COLO668 (cell line): ENCODE measurements at regions not wholly inside any gene's neighbourhood (a gene's known extent, or its start where the extent isn't known, plus 50 kb on each side); places are given as distances from the start of the nearest gene placed in this dataset.
A peak's percentile ranks its signal among the peaks of the same experiment; 100 is the strongest.

Experiments used
- DNase-seq: peaks from one replicate; lab custom pipeline; 2025; ENCODE audit not compliant: unreplicated experiment; lab: John Stamatoyannopoulos, UW

DNA sequence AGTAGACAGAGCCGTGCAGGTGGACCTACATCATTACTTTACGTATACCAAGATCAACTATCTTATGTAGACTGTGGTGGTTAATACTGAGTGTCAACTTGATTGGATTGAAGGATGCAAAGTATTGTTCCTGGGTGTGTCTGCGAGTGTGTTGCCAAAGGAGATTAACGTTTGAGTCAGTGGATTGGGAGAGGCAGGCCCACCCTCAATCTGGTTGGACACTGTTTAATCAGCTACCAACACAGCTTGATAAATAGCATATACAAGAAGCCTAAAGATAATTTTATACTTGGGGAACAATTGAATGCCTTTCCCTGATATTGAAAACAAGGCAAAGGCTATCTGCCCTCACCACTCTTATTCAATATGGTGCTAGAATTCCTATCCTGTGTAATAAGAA, 604.2 kb upstream of the ZEB2 start:
- DNase-seq: no peak

DNA sequence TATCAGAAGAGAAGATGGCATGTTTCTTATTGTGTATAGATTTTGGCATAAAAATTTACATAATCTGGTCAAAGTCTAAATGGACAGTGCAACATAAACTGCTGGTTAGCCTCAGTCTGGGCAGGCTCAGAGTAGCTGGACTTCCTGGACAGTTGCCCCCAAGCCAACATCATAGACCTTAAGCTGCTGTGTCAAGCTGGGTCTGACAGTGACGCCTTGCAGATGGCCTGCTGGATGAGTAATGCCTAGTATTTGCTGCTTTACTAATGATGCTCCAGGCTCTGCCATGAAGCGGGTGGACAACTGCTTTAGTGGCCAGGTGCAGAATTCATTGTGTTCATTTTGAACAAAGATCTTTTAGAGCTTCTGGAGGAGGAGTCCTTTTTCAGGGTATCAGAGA, 603.7 kb upstream of the ZEB2 start:
- peak; percentile 6 for DNase-seq

DNA sequence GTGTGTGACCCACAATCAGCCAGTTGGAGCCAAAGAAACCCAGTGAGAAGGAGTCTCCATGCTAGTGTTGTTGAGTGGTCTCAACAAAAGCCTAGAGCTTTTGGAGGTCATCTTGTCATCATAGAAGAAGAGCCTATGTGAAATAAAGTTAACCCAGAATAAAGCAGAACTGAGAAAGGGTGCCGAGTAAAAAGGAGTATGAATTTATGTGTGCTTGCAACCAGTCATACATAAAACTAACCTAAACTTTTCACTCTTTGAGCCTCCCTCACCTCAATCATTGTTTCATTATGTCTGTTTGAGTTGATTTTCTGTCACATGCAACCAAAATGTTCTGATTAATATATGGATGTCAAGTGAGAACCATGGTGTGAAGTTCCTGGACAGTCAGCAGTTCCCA, 599.3 kb upstream of the ZEB2 start:
- no peak for DNase-seq

DNA sequence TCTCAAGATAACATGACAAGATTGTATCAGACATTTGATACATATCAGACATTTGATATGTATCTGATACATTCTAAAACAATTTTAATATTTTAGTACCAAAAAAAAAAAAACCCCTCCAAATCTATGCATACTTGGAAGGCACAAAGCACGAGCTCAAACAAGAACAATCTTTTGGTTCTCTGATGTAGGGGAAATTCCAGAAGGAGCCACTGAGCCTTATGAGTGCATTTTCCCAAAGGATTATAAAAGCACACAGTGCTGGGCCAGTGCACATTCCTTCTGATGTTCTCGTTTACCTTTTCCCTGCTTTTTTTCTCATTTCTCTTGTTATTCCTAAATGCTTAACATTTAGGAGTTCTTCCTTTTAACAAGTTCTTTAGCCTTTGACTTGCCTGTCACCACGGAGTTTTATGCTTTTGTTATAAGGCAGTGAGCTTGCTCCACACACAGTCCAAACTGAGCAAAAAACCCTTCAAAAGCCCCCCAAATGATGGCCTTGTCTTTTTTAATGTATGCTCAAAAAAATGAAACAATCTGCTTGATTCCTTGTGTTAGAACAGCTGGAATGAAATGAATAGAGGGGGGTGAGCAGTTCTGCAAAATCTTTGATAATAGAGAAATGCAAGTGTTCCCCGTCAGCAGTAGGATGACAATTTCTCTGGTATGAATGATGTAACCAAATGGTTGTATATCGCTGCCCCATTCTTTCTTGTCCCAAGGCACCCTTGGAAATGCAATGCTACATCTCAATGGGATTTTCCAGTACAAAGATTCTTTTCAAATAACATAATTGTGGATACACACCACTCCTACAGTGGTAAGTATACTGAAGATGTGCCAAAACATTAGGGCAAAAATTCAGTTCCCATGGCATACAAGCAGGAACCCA, 597.2 kb upstream of the ZEB2 start:
- DNase-seq: no peak

DNA sequence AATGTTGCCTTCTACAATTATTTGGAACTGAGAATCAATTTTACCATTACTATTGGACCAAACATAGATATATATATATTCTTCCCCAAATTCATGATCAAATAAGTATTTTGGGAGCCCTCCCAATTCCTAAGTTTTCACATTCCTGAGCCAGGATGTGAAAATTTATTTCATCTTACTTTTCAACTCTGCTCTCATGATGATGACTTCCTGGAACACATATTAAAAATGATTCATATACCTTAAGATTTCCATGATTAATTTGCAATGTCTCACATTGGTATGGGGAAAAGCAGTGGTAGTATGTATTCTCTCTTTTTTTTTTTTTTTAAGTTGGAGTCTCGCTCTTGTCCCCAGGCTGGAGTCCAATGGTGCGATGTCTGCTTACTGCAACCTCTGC, 596.1 kb upstream of the ZEB2 start:
- DNase-seq: no peak

DNA sequence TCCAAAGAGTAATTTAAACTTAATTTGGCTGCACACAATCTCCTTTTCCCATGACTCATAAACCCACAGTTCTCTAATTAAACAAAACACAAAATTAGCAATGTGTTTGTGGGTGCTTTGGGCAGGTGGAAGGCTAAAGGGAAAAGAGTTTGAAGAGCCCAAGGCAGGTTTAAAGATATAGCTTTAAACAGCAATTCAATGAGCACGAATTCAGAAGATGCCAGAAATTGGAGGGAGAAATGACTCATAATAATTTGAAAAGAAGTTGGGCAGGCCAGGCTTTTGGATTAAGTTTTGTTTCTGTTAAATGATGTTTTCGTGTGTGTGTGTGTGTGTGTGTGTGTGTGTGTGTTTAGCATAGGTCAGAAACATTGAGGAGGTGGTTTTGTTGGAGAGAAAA, 594.8 kb upstream of the ZEB2 start:
- no peak for DNase-seq

DNA sequence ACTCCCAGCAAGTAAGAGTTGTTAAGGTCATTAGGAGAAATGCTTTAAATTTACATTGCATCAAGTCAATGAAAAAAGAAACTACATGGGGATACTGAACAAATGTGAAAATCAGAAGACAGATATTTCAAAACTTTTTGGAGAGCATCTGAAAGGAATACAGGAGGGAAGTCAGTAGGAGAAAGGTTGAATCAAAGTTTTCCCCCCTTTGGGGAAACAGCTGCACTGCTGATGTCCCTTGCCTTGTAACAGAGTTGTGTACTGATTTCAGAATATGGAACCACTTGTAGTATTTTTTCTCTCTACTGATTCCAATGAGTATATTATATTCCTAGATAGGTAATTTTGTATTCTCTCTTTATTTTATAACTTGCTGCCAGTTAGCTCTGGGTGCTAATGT, 592.5 kb upstream of the ZEB2 start:
- DNase-seq: no peak

DNA sequence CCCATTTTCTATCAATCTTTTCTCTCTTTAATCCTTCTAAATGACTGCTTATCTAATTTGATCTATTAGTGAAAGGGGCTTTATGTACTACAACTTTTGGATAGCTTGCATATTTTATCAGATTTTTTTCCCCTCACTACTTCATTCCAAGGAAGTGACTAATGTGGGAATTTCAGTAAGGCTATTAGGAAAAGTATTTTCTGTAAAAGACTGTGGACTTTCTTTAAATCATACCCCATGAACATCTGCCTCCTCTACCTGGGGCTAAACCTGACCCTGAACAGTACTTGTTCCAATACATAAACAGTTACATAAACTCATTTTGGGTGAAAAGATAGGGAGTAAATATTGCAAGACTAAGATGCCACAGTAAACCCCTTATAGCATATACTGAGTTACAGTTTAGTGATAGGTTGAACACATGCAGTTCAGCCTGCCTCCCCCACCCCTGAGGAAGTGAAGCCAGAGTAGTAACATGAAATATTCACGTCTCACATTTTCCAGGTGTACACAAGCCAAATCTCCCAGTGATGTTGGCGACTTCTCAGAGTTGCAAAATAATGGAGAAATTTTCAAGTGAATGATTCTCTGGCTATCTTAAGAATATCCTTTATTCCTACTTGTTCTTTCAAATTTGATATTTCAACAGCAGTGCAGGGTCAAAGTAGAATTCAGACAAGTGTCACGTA, 590.9 kb upstream of the ZEB2 start:
- DNase-seq: no peak

DNA sequence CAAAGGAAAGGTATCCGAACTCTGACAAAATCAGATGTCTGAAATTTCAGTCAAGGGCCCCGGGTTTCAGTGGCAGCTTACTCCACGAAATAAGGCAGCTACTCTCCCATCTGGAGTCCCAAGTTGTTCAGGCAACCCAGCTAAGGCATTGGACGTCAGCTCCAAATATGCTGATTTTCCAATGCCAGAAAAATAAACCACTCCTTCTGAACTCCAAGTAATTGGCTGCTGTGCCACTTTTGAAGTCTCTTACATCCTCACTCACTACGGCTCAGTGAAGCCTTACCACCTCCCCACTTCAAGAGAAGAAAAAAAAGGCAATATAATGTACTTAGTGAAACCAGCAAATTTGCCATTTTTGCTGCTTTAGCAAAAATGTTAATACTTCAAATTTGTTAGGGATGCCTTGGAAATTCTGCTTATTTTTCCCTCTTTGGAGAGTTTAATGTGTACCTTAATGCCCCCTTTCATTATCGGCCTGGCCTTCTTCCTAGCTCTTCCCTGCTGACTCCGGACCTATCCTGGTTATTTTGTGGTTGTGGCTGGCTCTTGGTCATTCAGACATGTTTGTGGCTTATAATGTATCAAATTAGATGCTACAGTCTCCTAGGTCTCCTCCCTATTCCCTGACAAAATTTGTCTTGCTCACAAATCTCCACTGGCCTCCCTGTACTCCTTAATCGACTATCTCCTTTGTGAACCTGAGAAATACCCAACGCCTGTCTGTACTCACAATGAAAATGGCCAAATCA, 589.2 kb upstream of the ZEB2 start:
- DNase-seq: no peak

DNA sequence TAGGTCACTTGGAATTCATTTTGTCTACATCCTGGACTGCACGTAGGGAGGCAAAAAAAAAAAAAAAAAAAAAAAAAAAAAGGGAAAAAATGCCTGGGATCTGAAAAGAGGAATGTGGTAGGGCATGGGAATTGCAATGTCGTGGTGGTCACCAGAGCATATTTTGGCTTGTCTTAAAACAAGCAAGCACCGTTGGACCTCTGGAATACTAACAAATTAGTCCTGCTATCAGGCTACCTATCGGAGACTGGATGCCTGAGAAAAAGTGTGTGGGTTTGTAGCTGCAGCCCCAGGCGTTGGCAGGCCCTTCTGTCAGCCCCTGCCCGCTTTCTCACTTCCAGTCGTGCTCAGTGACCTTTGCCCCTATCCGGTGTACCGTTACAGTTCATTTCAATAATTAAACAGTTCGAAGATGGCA, 588.5 kb upstream of the ZEB2 start:
- peak; percentile 30 for DNase-seq

DNA sequence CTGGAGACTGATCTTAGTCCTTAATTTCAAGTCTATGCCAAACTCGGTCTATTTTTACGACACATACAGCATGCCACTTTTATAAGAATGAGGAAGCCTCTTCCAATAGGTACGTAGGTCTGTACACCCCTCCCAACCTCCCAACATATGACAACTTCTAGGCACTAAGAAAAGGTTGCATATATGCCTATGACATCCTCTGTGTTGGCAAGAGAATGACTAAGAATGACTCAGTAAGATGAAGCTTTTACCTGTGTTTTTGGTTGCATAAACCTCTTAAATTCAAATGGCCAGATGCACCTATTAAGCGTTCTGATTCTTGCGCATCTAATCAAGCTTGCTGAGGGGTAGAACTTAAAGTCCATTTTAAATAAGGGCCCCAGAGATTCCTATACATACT, 586.4 kb upstream of the ZEB2 start:
- no peak for DNase-seq

DNA sequence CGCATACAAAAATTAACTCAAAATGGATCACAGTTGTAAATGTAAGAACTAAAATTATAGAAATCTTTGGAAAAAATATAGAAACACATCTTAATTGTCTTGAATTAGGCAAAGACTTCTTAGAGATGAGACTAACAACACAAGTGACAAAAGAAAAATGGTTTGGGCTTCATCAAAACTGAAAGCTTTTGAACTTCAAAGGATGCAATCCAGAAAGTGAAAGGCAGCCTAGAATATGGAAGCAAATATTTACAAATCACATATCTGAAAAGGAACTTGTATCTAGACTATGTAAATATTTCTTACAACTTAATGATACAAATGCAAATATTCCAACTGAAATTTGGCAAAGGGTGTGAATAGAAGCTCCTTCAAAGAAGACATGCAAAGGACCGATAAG, 582.8 kb upstream of the ZEB2 start:
- no peak for DNase-seq

DNA sequence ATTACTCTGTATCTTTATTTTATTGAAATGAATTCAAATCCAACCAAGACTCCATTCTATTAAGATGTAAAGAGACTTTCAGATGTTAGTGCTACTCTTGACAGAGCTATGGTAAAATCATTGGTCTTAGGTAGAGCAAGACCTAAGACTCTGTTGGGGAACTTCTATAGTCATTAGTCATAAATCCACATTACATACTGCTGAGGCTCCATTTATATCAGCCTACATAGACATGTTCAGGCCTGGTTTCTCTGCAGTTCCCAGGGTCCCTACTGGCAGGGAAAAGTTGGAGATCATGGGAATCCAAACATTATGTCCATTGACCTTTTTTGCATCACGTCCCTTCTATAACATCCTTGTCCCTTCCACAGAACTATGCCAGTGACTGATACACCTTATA, 580.4 kb upstream of the ZEB2 start:
- no peak for DNase-seq

DNA sequence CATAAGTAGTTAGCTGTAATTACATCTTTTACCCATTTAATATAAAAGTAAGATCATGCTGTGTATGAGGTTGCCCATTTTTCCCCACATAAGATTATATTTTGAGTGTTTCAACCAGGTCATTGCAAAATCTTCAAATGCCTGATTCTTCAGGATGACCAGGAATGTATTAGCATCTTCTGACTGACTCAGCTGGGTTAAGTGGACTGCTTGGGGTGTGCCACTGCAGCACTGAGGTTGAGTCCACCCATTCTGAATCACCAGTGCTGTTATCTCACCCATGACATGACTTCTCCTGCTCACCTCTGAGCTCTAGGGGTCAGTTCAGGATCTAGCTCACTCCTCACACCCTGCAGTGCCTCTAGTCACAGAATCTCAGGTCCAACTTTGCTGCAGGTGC, 576.7 kb upstream of the ZEB2 start:
- no peak for DNase-seq

DNA sequence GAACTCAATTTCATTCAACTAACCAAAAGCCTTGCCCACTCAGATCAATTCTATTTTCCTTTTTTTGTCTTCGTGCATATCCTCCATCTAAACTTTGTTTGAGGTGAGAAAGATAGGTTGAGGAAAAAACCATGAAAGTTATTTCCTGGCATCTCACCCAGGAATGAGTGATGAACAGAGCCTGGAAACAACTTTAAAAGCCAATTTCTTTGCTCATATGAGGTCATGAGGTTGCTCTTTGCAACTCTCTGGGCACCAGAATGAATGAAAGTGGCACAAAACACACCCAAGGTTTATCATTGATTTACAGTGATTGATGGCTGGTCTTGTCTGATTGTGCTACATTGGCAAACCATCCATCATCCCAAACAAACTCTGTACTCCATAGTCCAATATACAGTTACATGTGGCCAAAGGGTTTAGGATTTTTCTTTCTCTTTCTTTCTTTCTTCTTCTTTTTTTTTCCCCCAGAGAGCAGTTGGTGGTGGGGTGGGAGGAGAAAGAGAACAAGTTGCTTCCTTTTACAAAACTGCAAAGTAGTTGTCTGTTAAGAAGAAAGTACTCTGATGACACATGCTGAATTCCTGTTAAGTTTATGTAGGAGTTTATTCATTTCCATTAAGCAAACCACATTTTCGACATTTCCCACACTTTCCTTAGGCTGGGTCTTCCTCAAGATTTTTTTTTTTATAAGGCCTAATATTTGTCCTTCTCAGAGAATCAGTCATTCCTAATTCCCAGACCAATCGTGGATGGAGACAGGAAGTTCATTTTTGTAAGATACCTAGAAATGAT, 575.9 kb upstream of the ZEB2 start:
- DNase-seq: no peak

DNA sequence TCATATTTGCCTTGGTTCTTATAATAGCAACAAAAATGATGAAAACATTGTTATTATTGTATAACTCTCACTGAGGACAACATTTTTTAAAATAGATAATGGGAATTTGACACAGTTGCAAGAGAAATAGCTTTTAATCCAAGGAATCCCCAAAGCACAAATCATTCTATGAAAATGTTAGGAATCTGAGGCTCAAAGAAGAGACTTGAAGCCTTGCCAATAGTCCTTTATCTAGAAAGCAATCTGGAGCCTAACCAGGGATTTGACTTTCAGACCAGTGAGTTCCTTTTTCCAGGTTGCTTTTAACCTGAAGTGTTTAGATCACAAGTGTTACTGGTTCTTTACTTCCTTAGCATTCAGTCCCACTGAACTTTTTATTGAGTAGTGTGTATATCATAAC, 574.5 kb upstream of the ZEB2 start:
- DNase-seq: no peak

DNA sequence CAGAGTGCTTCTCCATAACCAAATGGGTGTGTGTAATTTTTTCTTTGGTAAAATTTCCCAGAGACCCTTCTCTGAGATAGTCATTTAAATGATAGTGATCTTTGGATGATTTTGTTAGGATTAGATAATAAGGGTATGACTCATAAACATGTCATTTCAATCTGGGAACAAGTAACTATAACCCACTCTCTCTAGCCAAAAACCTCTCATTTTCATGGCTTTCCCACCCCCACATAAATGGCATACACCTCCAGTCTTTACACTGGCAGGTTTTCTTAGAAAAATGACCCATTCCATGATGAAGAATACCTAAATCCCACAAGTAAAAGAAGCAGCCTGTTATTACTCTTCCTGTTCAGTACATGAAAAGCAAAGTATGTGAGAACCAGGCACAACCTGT, 572.0 kb upstream of the ZEB2 start:
- no peak for DNase-seq

DNA sequence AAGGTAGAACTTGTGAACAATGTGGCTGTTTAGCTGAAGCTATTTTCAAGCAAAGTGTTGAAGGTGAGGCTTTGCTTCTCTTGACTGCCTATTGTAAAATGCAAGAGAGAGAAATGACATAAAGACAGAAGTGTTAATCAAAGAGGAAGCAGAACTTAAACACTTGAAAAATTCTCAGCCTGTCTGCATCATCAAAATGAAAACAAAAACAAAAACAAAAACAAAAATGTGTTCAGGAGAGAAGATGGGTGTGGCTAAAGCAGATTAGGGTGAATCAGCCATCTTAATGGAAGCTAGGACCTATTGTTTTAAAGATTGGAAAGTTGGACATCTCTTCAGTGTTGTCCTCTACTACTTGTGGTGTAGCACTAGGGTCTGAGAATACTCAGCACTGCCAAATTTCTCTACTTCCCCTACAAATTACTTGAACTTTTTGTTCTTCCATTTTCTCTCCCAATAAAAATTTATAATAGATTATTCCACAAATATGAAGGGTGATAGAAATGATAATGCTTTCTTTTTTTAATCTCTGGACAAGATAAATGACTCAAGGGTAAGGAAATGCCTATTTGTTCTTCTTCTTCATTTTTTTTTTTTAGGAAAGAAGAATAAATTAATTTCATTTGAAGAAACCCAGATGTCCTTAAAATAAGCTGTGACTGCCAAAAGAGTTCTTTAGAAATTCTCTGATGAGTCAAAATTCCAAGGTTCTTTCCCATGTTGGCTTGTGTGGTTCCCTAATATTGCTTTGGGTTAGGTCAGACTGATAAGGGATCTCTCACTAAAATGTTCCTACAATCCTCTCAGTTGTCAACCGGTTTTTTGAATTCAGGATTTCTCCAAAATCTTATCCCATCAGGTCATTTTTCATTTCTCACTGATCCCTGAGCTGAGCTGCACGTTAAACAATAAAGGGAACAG, 571.2 kb upstream of the ZEB2 start:
- no peak for DNase-seq

DNA sequence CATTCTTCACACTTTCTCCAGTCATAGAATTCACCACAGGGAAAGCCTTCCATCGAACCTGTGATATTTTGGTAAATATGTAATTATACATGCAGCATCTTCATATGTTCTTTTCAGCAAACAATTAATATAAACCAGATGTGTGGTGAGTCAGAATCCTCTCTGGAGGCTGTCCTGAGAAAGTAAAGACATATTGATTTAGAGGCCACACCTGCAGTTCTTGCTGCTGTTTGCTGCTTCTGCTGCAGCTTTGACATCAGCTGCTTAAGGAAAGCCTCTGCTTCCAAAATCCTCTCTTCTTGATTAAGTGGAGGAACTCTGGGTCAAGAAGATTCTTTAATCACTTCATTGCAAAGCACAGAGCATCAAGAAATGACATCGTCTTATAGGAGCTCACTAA, 568.8 kb upstream of the ZEB2 start:
- DNase-seq: no peak

DNA sequence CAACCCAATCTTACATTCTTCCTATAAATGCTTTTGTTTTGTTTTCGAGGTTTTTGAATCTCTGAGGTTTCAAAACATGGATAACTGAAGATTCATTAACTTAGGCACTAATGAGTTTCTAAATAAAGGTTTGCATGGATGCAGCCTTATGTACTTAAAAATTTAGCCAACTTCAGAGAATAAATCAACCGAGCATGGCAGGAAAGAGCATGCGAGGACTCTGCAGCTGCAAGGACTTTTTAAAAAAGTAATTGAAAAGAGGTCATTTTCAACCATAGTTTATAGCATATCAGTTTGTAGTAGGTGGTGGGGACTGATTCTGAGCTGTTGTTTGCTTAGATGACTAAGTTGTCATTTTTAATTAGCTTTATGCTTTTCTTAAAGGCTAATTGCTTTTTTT, 567.0 kb upstream of the ZEB2 start:
- no peak for DNase-seq
